Colonic mucosa (tissue), 4 donors: ENCODE measurements at regions not wholly inside any gene's neighbourhood (a gene's known extent, or its start where the extent isn't known, plus 50 kb on each side); places are given as distances from the start of the nearest gene placed in this dataset.

Experiments used
- DNase-seq: peaks from one replicate; pipeline ENCODE4 v3.0.0-alpha.2; 2020
- H3K27ac ChIP-seq: fragments of 200-600 bp; one replicate; pipeline ENCODE4 v1.8.0; 2021
- H3K27me3 ChIP-seq: fragments of 200-600 bp; one replicate; pipeline ENCODE4 v1.8.0; 2021
- H3K36me3 ChIP-seq: fragments of 200-600 bp; one replicate; pipeline ENCODE4 v1.8.0; 2021
- H3K4me1 ChIP-seq: fragments of 200-600 bp; one replicate; pipeline ENCODE4 v1.8.0; 2021; ENCODE audit warnings: mild to moderate bottlenecking
- H3K4me3 ChIP-seq: fragments of 200-600 bp; one replicate; pipeline ENCODE4 v1.8.0; 2021
- H3K9ac ChIP-seq, 2 donors: one replicate each; pipeline ENCODE4 v1.7.0; 2013; ENCODE audit warnings: control low read depth in 2 of 2, low read depth in 2 of 2, low read length in 2 of 2
- H3K9me3 ChIP-seq: fragments of 200-600 bp; one replicate; pipeline ENCODE4 v1.8.0; 2021
- intact Hi-C: fragments of 100-400 bp; cut with DNase I; formaldehyde crosslinking; loops from one replicate; pipeline ENCODE4 v1.14.1; 2022
- TF ChIP-seq, protein P1 (sequence below): fragments of 200-600 bp; IDR thresholded peaks from one replicate; pipeline ENCODE4 v1.8.0; 2022; ENCODE audit warnings: antibody characterized with exemption, mild to moderate bottlenecking
- donor health status: healthy.
- donor health status: DM: no; HTN: no; CAD: no.
- donor health status: DM: no; HTN: no; CAD: no.

DNA sequence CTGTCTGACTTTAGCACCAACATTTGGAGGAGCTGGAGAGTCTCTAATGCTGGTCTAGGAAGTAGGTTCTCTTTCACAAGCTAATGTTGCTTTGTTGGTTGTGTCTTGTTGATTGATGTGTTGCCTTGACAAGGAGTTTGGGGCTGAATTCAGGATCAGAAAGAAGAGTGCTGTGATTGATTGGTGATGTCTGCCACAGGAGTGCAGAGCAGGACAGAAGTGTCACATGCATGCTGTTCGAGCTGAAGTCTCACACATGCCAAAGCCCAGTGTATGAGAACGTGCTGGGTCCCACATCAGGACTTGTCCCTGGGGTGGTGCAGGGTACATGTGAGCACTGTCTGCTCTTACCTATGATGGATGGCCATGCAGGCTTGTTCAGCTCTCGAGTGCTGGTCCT is 694.4 kb downstream of the MATN1 start:
- H3K9ac ChIP-seq, result no peak overlapping the region
- H3K4me3 ChIP-seq, result no peak overlapping the region
- no peak overlapping the region for H3K27ac ChIP-seq
- no peaks in the 10 kb centered on the region for H3K27me3 ChIP-seq
- intact Hi-C loops, result no loop called here
- DNase-seq, result no peak
- H3K4me1 ChIP-seq, result no peaks in the 10 kb centered on the region
- H3K36me3 ChIP-seq, result no peaks in the 10 kb centered on the region
- H3K9me3 ChIP-seq, result no peaks in the 10 kb centered on the region
- TF ChIP-seq, protein P1, sequence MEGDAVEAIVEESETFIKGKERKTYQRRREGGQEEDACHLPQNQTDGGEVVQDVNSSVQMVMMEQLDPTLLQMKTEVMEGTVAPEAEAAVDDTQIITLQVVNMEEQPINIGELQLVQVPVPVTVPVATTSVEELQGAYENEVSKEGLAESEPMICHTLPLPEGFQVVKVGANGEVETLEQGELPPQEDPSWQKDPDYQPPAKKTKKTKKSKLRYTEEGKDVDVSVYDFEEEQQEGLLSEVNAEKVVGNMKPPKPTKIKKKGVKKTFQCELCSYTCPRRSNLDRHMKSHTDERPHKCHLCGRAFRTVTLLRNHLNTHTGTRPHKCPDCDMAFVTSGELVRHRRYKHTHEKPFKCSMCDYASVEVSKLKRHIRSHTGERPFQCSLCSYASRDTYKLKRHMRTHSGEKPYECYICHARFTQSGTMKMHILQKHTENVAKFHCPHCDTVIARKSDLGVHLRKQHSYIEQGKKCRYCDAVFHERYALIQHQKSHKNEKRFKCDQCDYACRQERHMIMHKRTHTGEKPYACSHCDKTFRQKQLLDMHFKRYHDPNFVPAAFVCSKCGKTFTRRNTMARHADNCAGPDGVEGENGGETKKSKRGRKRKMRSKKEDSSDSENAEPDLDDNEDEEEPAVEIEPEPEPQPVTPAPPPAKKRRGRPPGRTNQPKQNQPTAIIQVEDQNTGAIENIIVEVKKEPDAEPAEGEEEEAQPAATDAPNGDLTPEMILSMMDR, result no peak

DNA sequence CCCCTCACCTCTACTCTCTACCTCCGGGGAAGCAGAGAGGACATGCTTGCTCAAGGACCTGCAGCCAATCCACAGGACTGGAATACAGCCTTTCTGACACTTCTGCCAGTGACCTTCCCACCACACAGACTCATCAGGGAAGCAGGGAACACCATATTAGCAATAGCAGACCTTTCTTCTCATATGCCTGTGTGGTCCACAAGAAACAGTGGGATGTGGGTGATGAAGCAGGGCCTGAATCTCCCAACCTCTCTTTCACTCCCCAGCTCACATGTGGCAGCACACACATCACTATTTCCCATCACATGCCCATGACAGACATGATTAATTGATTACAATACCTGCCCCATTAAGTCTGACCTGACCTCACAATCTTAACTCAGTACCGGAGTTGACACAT is 695.1 kb downstream of the MATN1 start:
- H3K27me3 ChIP-seq, result no peaks in the 10 kb centered on the region
- intact Hi-C loops, result no loop called here
- no peak for DNase-seq
- H3K4me1 ChIP-seq, result no peaks in the 10 kb centered on the region
- no peak overlapping the region for H3K4me3 ChIP-seq
- H3K9me3 ChIP-seq, result no peaks in the 10 kb centered on the region
- no peak overlapping the region for H3K9ac ChIP-seq
- no peak overlapping the region for H3K27ac ChIP-seq
- H3K36me3 ChIP-seq, result no peaks in the 10 kb centered on the region
- TF ChIP-seq, protein P1, result no peak

DNA sequence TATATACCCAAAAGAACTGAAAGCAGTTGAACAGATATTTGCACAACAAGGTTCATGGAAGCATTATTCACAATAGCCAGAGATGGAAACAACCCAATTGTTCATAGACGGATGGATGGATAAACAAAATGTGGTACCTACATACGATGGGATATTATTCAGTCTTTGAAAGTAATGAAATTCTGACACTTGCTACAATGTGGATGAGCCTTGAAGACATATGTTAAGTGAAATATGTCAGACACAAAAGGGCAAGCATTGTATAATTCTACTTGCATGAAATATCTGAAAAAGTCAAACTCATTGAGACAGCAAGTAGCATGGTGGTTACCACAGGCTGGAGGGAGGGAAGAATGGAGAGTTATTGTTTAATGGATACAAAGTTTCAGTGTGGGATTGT is 696.1 kb downstream of the MATN1 start:
- no peaks in the 10 kb centered on the region for H3K9me3 ChIP-seq
- no peaks in the 10 kb centered on the region for H3K4me1 ChIP-seq
- no peak overlapping the region for H3K4me3 ChIP-seq
- intact Hi-C loops, result no loop called here
- no peak for DNase-seq
- no peak overlapping the region for H3K9ac ChIP-seq
- TF ChIP-seq, protein P1, result no peak
- no peaks in the 10 kb centered on the region for H3K27me3 ChIP-seq
- H3K36me3 ChIP-seq, result no peaks in the 10 kb centered on the region
- no peak overlapping the region for H3K27ac ChIP-seq

DNA sequence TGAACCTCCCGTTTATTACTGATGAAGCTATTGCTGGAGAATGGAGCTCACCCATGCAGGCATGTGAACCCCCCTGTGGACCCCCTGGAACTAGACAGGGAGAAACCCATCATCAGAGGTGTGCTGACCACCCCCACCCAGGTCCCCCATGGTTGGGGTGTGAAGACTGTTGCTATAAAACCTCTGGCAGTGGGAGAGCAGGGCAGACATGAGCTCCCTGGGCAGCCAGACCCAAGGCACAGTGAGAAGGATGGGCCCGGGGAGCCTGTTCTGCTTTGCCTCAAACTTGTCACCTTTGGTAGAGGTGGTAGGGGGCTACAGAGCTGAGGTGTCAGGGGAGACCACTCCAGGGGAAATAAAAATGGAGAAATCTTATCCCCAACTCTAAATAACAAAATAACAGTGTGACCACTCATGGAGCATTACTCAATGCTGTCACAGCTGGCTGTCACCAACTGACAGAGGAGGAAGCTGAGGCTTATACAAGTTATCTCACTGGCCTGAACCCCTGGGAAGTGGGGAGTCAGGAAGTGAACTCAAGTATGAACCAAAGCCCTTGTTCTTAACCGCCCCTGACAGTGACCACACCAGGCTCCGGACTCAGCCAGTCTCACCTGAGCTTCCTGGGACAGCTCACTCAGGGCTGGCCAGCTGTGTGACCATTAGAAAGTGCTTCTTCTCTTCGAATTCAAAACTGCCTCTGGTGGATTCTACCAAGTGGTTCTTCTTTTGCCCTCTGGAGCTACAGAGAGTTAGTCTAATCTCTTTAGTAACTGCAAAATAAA is 698.8 kb downstream of the MATN1 start:
- Histone ChIP-seq H3K27me3 (no peaks in the 10 kb centered on the region), H3K9me3 (no peaks in the 10 kb centered on the region), H3K36me3 (no peaks in the 10 kb centered on the region), H3K27ac (no peak overlapping the region), H3K4me3 (no peak overlapping the region), H3K9ac (no peak overlapping the region), H3K4me1 (no peaks in the 10 kb centered on the region)
- intact Hi-C loops, result no loop called here
- DNase-seq, result no peak
- TF ChIP-seq, protein P1, result no peak

DNA sequence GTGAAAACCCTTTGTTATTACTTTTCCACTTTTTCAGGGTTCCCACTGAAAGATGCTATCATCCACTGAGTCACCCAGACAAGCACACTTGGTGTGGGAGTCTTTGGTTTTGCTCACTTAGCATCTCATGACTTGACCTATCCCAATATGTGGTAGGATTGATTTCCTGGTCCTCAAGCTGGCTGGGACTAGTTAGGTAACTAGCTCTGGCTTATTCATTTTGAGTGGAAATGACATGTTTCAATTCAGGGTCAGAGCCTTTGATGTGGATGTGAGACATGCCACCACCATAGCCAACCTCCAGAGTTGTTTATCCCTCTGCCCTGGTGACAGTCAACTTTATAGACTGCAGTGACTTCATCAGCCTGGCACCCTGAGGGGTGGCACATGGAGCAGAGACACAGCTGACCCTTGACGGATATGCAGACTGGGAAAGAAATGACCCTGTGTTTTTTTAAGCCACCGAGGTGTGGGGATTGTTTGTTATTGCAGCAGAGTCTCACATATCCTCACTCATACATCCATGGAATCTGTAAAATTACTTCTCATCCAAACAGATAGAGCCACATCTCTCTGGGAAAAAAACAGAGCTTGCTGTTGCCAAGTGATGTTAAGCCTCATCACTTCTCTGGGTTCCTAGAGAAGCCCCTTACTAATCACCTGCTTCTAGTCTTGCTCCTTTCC is 699.9 kb downstream of the MATN1 start:
- Histone ChIP-seq H3K9ac (no peak overlapping the region), H3K4me1 (no peaks in the 10 kb centered on the region), H3K36me3 (no peaks in the 10 kb centered on the region), H3K9me3 (no peaks in the 10 kb centered on the region), H3K27me3 (no peaks in the 10 kb centered on the region), H3K4me3 (no peak overlapping the region), H3K27ac (no peak overlapping the region)
- intact Hi-C loops, result no loop called here
- TF ChIP-seq, protein P1, result no peak
- DNase-seq, result no peak
